RKO (cell line): ENCODE measurements at regions not wholly inside any gene's neighbourhood (a gene's known extent, or its start where the extent isn't known, plus 50 kb on each side); places are given as distances from the start of the nearest gene placed in this dataset.
A peak's percentile ranks its signal among the peaks of the same experiment; 100 is the strongest.
"Not testable (repeated sequence)": the region's sequence is repeated elsewhere in the genome, so short reads cannot be mapped to it uniquely, and the experiment has no call there.

Experiments used
- DNase-seq: peaks from one replicate; pipeline ENCODE4 v3.0.0-alpha.2; 2016; ENCODE audit warnings: low spot score

DNA sequence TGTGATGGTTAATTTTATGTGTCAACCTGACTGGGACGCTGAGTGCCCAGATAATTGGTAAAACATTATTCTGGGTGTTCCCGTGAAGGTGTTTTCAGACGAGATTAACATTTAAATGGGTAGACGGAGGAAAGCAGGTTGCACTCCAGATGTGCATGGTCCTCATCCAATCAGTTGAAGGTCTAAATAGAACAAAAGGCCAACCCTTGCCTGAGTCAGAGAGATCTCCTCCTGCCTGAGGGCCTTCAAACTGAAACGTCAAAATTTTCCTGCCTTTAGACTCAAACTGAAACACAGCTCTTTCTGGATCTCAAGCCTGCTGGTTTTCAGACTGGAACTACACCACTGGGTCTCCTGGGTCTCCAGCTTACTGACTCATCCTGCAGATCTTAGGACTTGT, 73.5 kb downstream of the NPIPA8 start:
- not testable (repeated sequence) for DNase-seq

DNA sequence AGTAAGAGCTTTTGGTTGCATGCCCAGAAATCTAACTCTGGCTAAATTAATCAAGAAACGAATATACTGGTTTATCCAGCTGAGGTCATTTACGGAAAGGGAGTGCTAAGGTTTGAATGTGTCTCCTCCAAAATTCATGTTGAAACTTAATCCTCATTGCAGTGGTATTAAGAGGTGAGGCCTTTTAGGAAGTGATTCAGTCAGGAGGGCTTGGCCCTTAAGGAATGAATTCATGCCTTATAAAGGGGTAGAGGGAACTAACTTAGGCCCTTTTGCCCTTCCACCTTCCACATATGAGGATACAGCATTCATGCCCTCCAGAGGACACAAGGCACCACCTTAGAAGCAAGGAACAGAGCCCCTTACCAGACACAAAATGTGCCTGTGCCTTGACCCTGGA, 74.7 kb downstream of the NPIPA8 start:
- not testable (repeated sequence) for DNase-seq

DNA sequence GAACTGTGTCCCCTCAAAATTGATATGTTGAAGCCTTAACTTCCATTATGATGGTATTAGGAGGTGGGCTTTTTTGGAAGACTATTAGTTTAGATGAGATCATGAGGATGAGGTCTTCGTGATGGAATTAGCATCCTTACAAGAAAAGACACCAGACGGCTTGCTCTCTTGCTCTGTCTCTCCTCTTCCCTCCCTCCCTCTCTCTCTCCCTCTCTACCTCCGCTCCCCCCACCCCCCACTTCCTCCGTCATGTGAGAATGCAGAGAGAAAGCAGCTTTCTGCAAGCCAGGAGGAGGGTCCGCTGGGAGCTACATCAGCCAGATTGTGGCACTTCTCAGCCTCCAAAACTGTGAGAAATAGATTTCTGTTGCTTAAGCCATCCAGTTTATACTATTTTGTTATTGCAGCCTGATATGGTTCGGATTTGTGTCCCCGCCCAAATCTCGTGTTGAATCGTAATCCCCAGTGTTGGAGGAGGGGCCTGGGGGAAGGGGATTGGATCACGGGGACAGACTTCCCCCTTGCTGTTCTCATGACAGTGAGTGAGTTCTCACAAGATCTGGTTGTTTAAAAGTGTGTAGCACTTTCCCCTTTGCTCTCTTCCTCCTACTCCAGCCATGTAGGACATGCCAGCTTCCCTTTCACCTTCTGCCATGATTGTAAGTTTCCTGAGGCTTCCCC, 76.9 kb downstream of the NPIPA8 start:
- not testable (repeated sequence) for DNase-seq

DNA sequence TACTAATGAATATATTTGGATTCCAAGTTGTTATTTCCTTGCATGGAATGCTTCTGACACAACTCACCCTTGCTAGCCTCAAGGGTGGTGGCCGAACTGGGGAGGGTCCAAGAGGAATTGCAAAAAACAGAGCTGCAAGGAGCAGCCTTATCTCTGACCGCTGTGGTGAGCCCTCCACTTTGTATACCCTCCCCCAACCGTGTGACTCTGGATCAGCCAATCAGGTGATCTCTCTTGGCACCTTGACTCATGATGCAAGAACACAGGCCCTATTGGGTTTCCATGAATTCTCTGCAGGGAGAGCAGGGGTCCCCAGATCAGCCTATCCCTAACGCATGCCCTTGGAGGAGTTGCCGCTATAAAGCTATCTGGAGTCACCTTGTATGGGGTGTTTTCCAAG, 83.6 kb downstream of the NPIPA8 start:
- DNase-seq = not testable (repeated sequence)

DNA sequence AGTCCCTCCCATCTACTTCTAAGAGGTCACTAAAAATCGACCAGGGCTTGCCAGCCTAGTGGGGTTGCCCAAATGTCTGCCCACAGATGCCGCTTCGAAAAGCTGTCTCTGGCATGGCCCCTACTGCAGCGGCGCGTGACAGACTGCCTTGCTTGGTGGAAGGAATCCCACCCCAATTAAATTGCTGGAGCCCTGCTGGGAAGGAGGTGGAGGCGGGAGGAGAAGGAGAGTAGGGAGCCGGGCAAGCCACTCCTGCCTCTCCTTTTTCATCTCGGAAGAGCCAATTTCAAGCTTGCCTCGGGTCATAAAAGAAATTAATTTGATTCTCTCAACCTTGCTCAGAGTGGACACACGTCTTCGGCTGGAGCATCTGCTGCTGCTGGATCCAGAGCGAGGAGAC, 106.0 kb downstream of the NPIPA8 start:
- DNase-seq = not testable (repeated sequence)

DNA sequence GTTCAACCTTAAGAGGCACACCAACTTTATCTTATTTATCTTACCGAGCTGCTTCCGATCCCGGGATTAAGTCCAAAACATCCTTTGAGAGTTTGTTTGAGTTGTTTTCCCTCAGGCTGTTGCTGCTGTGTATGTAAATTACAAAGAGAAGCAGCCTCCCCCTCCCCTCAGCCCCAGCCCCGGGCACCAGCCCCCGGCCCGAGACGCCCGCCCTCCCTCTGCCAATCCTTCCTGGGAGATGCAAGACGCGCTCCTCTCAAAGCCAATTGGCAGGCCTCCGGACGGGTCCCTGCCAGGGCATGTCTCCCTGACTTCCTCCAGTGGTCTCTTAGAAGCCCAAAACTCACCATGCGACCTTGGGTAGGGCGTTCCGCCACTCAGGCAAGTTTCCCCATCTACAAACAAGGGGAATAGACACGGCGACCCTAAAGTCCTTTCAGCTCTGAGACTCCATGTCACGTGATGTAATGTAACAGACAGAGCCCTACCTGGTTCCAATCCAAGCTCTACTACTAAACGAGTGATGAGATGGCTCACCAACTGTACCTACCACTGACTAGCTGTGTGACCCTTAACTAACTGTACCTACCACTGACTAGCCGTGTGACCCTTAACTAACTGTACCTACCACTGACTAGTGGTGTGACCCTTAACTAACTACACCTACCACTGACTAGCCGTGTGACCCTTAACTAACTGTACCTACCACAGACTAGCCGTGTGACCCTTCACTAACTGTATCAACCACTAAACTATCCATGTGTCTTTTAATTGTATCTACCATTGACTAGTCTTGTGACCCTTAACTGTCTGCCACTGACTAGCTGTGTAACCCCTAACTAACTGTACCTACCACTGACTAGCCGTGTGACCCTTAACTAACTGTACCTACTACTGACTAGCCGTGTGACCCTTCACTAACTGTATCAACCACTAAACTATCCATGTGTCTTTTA, 114.2 kb downstream of the NPIPA8 start:
- not testable (repeated sequence) for DNase-seq

DNA sequence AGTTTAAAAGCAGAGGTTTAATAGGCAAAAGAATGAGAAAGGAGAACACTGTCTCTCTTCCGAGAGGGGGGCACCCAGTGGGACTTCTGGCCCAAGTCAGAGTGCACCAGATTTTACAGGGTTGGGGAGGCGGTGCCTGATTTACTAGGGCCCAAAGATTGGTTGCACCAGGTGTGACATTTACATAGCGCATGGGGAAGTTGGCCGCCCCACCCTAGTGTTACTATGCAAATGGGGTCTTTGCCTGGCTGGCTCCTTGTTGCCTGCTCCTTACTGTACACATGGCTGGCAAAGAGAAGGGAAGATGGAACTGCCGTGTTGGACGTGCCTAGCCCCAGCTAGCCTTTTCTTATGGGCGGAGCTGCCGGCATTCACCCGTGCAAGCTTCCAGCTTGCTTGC, 118.8 kb downstream of the NPIPA8 start:
- not testable (repeated sequence) for DNase-seq

DNA sequence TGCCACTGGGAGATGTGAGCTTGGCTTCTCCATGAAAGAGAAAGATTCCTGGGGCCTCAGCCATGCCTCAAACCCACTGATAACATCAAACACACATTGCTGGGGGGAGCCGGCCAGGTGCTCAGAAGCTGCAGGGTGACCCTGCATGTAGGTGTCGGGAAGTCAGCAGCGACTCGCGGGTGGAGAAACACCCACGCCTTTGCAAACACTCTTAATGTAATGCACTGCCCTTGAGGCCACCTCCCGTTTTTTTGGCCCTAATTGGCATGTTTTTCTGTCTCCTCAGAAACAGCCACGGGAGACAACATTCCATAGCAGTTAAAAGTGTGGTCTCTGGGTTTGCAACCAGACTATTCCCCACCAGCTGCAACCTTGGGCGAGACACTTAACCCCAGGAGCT, 119.7 kb downstream of the NPIPA8 start:
- not testable (repeated sequence) for DNase-seq

DNA sequence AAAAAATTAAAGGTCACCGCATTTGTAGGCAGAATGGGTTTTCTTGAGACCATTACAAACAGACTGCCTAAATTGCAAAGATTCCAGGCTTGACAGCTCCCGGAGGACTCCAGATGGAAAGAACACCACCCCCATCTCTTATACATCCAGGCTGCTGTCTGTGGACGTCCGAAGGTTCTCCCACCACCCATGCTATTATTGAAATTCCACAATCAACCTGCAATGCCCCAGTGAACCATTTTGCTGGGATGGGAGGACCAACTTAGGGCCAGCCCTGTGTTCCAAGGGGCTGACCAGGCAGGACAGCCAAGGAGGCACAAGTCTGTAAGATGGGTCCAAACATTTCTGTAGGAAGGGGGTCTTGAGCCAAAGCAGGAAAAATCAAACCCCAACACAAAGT, 122.7 kb downstream of the NPIPA8 start:
- DNase-seq = not testable (repeated sequence)

DNA sequence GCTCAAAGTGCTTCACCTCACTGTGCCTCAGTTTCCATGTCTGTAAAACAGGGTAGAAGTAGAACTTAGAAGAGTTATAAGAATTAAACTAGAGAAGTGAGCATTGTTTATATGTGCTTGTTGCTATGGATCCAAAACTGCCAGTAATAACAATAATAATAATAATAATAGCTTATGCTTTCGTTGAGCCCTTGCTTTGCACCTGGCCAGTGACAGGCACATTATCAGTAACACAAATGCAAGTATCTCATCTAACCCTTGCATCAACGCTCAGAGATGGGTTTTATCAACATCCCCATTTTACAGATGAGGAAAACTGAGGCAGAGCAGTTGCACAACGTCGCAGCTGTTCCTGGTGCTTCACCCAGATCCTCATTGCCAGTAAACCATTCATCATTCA, 125.0 kb downstream of the NPIPA8 start:
- DNase-seq = not testable (repeated sequence)

DNA sequence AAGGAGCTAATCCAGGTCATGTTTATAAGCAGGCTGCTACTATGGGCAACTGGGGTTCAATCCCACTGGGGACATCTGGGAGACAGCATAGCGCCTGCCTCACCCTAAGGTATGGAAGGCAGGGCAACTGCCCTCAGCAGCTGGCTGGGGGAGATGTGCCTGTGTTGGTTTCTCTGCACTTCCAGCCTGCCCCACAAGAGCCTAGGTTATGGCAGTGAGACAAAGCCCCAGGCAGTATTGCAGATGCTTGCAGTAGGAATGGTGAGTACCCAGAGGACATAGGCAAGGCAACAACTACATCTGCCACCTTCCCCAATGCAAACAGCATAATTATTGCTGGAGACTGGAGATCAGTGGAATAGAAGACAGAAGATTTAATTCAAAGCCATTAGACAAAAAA, 131.8 kb downstream of the NPIPA8 start:
- DNase-seq = not testable (repeated sequence)

DNA sequence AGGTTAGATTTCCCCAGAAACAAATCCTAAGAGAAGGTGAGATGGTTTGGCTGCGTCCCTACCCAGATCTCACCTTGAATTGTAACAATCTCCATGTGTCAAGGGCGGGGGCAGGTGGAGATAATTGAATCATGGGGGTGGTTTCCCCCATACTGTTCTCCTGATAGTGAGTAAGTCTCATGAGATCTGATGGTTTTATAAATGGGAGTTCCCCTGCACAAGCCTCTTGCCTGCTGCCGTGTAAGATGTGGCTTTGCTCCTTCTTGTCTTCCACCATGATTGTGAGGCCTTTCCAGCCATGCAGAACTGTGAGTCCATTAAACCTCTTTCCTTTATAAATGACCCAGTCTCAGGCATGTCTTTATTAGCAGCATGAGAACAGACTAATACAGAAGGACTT, 132.2 kb downstream of the NPIPA8 start:
- DNase-seq = not testable (repeated sequence)

DNA sequence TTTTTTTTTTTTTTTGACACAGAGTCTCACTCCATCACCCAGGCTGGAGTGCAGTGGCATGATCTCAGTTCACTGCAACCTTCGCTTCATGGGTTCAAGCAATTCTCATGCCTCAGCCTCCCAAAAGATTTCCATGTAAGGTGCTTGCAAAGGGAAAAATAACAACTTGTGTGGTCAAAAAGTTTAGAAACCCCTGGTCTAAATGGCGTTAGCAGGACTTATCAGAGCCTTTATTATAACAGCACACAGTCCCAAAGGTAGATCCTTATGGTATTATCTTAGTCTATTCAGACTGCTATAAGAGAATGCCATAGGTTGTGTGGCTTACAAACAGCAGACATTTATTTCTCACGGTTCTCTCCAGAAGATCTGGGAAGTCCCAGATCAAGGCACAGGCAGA, 135.0 kb downstream of the NPIPA8 start:
- DNase-seq = not testable (repeated sequence)

DNA sequence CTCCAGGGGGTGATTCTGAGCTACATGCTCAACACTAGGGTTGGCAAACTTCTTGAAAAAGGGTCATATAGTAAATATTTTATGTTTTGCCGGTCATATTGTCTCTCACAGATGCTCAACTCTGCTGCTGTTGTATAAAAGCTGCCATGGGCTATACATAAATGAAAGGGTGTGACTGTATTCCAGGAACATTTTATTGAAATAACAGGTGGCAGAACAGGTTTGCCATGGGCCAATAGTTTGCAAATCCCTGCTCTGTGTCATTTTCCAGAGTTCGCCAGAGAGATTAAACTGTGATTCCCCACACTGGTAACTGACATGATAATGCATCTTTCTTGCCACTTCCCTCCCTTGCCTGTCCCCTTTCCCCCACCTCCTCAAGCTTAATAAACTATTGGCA, 144.1 kb downstream of the NPIPA8 start:
- DNase-seq = not testable (repeated sequence)

DNA sequence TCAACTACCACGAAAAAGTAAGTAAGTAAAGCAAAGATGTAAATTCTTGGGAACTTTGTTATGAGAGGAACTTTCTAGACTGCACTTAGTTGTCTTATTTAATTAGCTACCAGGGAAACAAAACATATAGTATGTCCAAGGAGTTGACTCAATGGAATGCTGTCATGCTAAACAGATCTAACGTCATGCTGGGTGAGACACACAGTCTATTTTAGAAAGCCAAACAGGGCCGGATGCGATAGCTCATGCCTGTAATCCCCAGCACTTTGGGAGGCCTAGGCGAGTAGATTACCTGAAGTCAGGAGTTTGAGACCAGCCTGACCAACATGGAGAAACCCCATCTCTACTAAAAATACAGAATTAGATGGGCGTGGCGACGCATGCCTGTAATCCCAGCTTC, 146.4 kb downstream of the NPIPA8 start:
- DNase-seq = not testable (repeated sequence)

DNA sequence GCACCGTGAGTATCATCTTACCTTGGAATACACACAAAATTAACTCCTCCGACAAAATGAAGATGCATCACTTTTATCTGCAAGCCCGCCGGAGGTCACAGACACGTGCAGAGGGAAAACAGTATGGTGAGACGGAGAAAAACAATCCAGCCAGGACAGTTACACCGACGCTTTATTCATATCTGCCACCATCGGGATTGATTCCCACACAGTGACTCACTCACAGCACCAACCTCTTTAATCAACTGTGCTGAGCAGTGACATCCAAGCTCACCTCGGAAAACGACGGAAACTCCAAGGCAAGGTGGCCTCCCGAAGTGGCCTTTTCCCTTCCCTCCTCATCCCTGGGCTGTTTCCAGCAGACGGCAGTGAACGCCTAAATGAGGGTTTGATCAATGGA, 151.8 kb downstream of the NPIPA8 start:
- DNase-seq = not testable (repeated sequence)

DNA sequence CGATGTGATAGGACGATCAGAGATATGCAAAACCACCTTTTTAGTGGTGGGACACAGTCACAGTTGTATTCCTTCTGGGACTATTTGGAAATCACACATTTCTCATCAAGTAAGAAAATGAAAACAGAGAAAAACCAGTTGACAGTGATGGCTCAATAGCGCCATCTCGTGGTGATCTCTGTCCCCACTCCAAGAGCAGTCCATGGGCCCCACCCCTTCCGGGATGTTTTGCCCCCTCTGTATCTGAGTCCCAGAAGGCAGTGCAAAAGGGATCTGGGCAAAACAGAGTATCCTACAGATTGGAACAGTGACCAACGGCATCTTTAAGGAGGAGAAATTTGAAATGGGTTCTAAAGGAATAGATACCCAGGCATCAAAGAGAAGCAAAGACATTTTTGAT, 155.5 kb downstream of the NPIPA8 start:
- DNase-seq = not testable (repeated sequence)

DNA sequence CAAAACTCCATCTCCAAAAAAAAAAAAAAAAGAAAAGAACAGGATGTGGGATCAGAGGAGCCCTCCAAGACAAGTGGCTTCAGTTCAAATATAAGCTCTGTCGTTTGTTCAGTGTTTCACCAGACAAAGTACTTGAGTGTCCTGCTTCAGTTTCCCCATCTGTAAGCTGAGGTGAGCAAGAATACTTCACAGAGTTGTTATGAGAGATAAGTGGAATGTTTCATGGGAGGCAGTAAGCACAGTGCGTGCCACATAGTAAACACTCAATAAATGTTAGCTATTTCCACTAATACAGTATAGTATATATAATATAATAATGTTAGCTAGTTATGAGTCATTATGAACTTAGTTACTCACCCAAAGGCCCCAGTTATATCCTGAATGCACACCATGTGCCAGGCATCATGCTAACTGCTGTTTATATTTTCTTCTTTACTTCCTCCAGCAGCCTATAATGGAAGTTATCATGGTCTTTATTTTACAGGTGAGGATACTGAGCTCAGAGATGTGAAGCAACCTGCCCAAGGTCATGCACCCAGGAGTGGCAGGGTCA, 162.5 kb downstream of the NPIPA8 start:
- DNase-seq = peak; percentile 2

DNA sequence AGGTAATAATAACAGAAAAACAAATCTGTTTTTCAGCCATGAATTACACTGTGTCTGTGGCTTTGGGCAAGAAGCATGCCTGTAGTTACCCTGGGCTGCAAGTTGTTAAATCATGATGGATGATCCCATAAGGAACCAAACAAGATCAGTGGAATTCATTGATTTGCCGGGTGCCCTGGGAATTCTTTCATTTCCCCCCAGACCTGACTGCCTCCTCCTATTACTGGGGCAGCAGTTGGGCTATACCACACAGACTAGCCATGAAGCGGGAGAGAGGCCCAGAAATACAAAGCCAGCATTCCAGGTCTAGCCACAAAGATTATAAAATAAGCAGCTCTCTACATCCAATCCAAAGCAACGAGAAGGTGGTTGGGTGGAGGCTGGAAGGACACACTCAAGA, 174.2 kb downstream of the NPIPA8 start:
- not testable (repeated sequence) for DNase-seq

DNA sequence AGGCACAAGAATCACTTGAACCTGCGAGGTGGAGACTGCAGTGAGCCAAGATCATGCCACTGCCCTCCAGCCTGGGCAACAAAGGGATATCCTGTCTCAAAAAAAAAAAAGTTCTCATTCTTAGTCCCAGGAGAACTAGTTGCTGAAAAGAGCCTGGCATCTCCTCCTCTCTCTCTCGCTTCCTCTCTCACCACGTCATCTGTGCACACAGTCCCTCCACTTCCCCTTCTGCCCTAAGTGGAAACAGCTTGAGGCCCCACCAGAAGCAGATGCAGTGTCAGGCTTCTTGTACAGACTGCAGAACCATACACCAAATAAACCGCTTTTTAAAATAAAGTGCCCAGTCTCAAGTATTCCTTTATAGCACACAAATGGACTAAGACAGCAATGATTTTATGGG, 175.3 kb downstream of the NPIPA8 start:
- DNase-seq = not testable (repeated sequence)

DNA sequence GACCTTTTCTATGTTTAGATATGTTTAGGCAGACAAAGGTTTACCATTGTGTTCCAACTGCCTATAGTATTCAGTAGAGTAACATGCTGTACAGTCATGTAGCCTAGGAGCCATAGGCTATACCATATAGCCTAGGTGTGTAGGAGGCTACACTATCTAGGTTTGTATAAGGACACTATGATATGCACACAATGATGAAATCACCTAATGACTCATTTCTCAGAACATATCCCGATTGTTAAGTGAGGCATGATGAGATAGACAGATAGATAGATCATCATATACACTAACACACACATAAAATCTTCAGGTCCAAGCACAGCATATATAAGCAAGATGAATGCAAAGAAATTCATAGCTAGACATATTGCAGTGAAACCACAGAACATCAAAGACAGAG, 177.4 kb downstream of the NPIPA8 start:
- DNase-seq = not testable (repeated sequence)

DNA sequence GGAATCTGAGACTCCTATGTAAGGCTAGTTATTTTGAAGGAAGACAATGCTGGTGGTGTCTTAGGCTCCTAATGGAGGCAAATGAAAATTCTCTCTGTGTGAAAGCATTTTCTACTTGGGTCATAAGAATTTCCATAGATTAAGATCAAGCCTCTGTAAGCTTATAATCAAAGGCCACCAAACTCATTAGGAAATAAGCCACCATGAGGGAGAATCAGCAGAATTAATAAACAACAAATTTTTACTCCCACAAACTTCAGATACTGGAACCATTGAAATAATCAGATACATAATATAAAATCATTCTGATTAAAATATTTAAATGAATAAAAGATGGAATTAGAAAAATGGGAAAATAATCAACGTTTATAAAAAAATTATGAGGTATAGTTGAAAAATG, 178.7 kb downstream of the NPIPA8 start:
- DNase-seq = not testable (repeated sequence)

DNA sequence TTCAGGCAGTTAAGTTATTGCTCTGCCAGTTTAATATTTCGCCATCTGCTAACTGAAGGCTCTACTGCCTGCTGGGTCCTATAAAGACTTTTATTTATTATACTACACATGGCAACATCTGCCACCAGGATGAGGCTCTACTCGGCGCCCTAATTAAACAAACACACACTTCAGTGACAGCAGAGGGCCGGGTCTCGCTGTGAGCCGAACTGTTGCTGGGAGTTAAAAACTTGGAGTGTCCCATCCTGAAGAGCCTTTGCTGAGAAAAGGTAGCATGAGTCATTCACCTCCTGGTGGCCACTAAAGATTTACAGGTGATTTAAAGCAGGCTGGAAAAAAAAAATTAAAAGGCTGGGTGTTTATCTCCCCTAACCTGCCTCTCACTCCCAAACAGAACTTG, 183.7 kb downstream of the NPIPA8 start:
- not testable (repeated sequence) for DNase-seq
